ENCODE measurements at regions not wholly inside any gene's neighbourhood (a gene's known extent, or its start where the extent isn't known, plus 50 kb on each side); places are given as distances from the start of the nearest gene placed in this dataset.

DNA sequence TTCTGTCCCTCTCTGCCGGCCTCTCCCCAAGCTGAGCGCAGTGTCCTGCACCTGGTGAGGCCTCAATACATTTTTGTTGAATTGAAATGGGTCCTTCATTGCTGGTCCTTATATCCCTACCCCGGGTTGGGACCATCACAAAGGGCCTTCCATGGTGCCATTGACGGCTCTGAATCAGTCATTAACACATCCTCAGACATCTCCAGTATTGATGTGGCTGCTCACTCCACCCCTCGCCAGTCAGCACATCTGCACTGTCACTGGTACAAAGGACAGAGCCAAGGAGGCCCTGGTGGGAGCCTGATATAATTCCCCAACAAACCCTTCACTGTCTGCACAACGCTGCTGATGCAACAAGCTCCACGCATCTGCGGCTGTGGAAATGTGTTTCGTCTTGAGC lies 191.6 kb upstream of the TOPAZ1 start:
- Histone ChIP-seq H3K9me3 (ENCODE audit: control insufficient read depth, low read depth, low read length) (no peaks in the 10 kb centered on the region), H4K8ac (replicated peaks; ENCODE audit: insufficient read length, low read depth, low read length) (no peak overlapping the region), H3K4me1 (ENCODE audit: insufficient read depth, low read length) (peaks cover 6% of the 10 kb centered on the region; the same call in 1 of the 2 replicates), H2AFZ (ENCODE audit: low read length) (no peak overlapping the region), H3K79me1 (ENCODE audit: insufficient read depth, low read depth, low read length, poor library complexity, severe bottlenecking) (no peaks in the 10 kb centered on the region), H3K14ac (ENCODE audit: insufficient read depth, low read length) (no peak overlapping the region), H3K27ac (ENCODE audit: insufficient read length, low read depth, low read length) (no peak overlapping the region), H3K23me2 (ENCODE audit: insufficient read length, low read depth, low read length, poor library complexity, severe bottlenecking) (no peaks in the 10 kb centered on the region), H3K4ac (ENCODE audit: low read depth, low read length) (no peak overlapping the region), H2BK12ac (ENCODE audit: insufficient read length, low read depth, low read length) (no peak overlapping the region), H2BK15ac (ENCODE audit: low read depth, low read length) (no peak overlapping the region), H2BK120ac (ENCODE audit: low read depth, low read length, poor library complexity, severe bottlenecking) (no peak overlapping the region), H4K20me1 (ENCODE audit: control insufficient read depth, insufficient read depth, insufficient read length) (no peaks in the 10 kb centered on the region), H4K5ac (ENCODE audit: insufficient read length, low read depth, low read length) (no peak overlapping the region), H3K23ac (ENCODE audit: insufficient read length, low read depth, low read length) (no peak overlapping the region), H3K27me3 (ENCODE audit: insufficient read depth, low read length) (no peaks in the 10 kb centered on the region), H3K56ac (ENCODE audit: insufficient read length, low read depth, low read length) (no peak overlapping the region), H3K79me2 (ENCODE audit: insufficient read depth, low read length) (no peaks in the 10 kb centered on the region), H3K9ac (ENCODE audit: extremely low read depth, insufficient read length, low read length) (no peak overlapping the region), H2BK5ac (ENCODE audit: insufficient read length, low read length) (no peak overlapping the region), H3T11ph (ENCODE audit: low read length) (no peak overlapping the region), H4K91ac (ENCODE audit: insufficient read length, low read depth, low read length) (no peak overlapping the region), H3K18ac (ENCODE audit: insufficient read length, low read depth, low read length) (no peak overlapping the region), H2AK5ac (ENCODE audit: insufficient read length, low read length) (no peak overlapping the region), H2BK20ac (ENCODE audit: low read depth, low read length, poor library complexity, severe bottlenecking) (no peak overlapping the region), H3K4me2 (ENCODE audit: insufficient read depth, insufficient read length, low read length) (no peak overlapping the region)
- no peak for DNase-seq
- H3K9me3 Mint-ChIP-seq = no peaks in the 10 kb centered on the region
- peaks cover 19% of the 10 kb centered on the region in 2 experiments for H3K4me1 Mint-ChIP-seq
- 0 out of 7 replicates have a peak, but pooled peaks cover 0 to 2% (median 0%) of the 10 kb centered on the region in 3 experiments for H3K36me3 Mint-ChIP-seq (ENCODE audit: insufficient read depth in 1 of 3, low read depth in 3 of 3)
- no peaks in the 10 kb centered on the region; the same call in none of the 2 replicates for H3K27me3 Mint-ChIP-seq (ENCODE audit: low read depth)
- TF ChIP-seq, protein P1, sequence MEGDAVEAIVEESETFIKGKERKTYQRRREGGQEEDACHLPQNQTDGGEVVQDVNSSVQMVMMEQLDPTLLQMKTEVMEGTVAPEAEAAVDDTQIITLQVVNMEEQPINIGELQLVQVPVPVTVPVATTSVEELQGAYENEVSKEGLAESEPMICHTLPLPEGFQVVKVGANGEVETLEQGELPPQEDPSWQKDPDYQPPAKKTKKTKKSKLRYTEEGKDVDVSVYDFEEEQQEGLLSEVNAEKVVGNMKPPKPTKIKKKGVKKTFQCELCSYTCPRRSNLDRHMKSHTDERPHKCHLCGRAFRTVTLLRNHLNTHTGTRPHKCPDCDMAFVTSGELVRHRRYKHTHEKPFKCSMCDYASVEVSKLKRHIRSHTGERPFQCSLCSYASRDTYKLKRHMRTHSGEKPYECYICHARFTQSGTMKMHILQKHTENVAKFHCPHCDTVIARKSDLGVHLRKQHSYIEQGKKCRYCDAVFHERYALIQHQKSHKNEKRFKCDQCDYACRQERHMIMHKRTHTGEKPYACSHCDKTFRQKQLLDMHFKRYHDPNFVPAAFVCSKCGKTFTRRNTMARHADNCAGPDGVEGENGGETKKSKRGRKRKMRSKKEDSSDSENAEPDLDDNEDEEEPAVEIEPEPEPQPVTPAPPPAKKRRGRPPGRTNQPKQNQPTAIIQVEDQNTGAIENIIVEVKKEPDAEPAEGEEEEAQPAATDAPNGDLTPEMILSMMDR (conservative IDR thresholded peaks at IDR 0.05) = no peak
- no peak overlapping the region for H3K27ac Mint-ChIP-seq
- no CpG with 5 or more reads among the region's 9 CpGs for WGBS (ENCODE audit: extremely low coverage, insufficient read length, low lambda C conversion rate)
- H3K4me3 Mint-ChIP-seq = no peak overlapping the region

Measured in H9 (cell line).